GM18498 (cell line): ENCODE measurements at regions not wholly inside any gene's neighbourhood (a gene's known extent, or its start where the extent isn't known, plus 50 kb on each side); places are given as distances from the start of the nearest gene placed in this dataset.

Experiments used
- ATAC-seq: cut with Tn5 transposase; IDR thresholded peaks from one replicate; pipeline ENCODE4 v1.9.1; 2021; ENCODE audit warnings: mild to moderate bottlenecking, moderate library complexity; ENCODE audit not compliant: unreplicated experiment

GRCh38 chr6:117076076-117076475, 189.3 kb upstream of the VGLL2 start:
- no peak for ATAC-seq

- no peak for ATAC-seq
These were observed 188.1 kb upstream of the VGLL2 start for GRCh38 chr6:117077300-117077699.

- ATAC-seq = no peak
These were observed 186.7 kb upstream of the VGLL2 start for GRCh38 chr6:117078624-117079023.

GRCh38 chr6:117079951-117080350, 185.4 kb upstream of the VGLL2 start:
- no peak for ATAC-seq

GRCh38 chr6:117089604-117090003, 175.8 kb upstream of the VGLL2 start:
- no peak for ATAC-seq

GRCh38 chr6:117110146-117110545, 155.2 kb upstream of the VGLL2 start:
- no peak for ATAC-seq

- ATAC-seq = no peak
These were observed 154.6 kb upstream of the VGLL2 start for GRCh38 chr6:117110737-117111136.

GRCh38 chr6:117117652-117118051, 147.7 kb upstream of the VGLL2 start:
- ATAC-seq = no peak

- ATAC-seq = no peak
These were observed 146.9 kb upstream of the VGLL2 start for GRCh38 chr6:117118490-117118889.

- ATAC-seq = no peak
These were observed 139.1 kb upstream of the VGLL2 start for GRCh38 chr6:117126213-117126612.

- no peak for ATAC-seq
These were observed 137.3 kb upstream of the VGLL2 start for GRCh38 chr6:117128052-117128451.

GRCh38 chr6:117130125-117130524, 135.2 kb upstream of the VGLL2 start:
- no peak for ATAC-seq

- no peak for ATAC-seq
These were observed 128.7 kb upstream of the VGLL2 start for GRCh38 chr6:117136702-117137101.

GRCh38 chr6:117137711-117138110, 127.6 kb upstream of the VGLL2 start:
- ATAC-seq = no peak

- no peak for ATAC-seq
These were observed 126.9 kb upstream of the VGLL2 start for GRCh38 chr6:117138425-117138824.

- no peak for ATAC-seq
These were observed 126.4 kb upstream of the VGLL2 start for GRCh38 chr6:117138920-117139319.

- ATAC-seq = no peak
These were observed 123.2 kb upstream of the VGLL2 start for GRCh38 chr6:117142142-117142541.

- ATAC-seq = no peak
These were observed 122.4 kb upstream of the VGLL2 start for GRCh38 chr6:117142995-117143394.

GRCh38 chr6:117143647-117144046, 121.7 kb upstream of the VGLL2 start:
- ATAC-seq = no peak

GRCh38 chr6:117145940-117146339, 119.4 kb upstream of the VGLL2 start:
- ATAC-seq = no peak

- ATAC-seq = no peak
These were observed 116.0 kb upstream of the VGLL2 start for GRCh38 chr6:117149324-117149723.

- no peak for ATAC-seq
These were observed 108.6 kb upstream of the VGLL2 start for GRCh38 chr6:117156741-117157140.

- no peak for ATAC-seq
These were observed 107.9 kb upstream of the VGLL2 start for GRCh38 chr6:117157448-117157847.
